CD4-positive, alpha-beta T cell treated with Interleukin-15 for 4 hours (primary cell): ENCODE measurements at regions not wholly inside any gene's neighbourhood (a gene's known extent, or its start where the extent isn't known, plus 50 kb on each side); places are given as distances from the start of the nearest gene placed in this dataset.
"Not testable (repeated sequence)": the region's sequence is repeated elsewhere in the genome, so short reads cannot be mapped to it uniquely, and the experiment has no call there.

Experiments
- DNase-seq: peaks from one replicate; pipeline ENCODE4 v3.0.0-alpha.2; 2020; ENCODE audit warnings: low spot score

GRCh38 chr6:105713474-105714118 lies 310.7 kb upstream of the PREP start:
- no peak for DNase-seq

- no peak for DNase-seq
Observed at GRCh38 chr6:105711216-105711615, 308.3 kb upstream of the PREP start.

GRCh38 chr6:105705608-105706007 lies 302.7 kb upstream of the PREP start:
- no peak for DNase-seq

GRCh38 chr6:105695461-105695860 lies 292.6 kb upstream of the PREP start:
- DNase-seq = no peak

GRCh38 chr6:105692613-105693215 lies 289.8 kb upstream of the PREP start:
- DNase-seq = no peak

GRCh38 chr6:105691971-105692370 lies 289.1 kb upstream of the PREP start:
- no peak for DNase-seq

GRCh38 chr6:105691081-105691480 lies 288.2 kb upstream of the PREP start:
- no peak for DNase-seq

GRCh38 chr6:105688573-105688972 lies 285.7 kb upstream of the PREP start:
- no peak for DNase-seq

GRCh38 chr6:105686793-105687192 lies 283.9 kb upstream of the PREP start:
- DNase-seq = not testable (repeated sequence)

GRCh38 chr6:105681061-105681460 lies 278.2 kb upstream of the PREP start:
- DNase-seq = no peak

GRCh38 chr6:105680131-105680530 lies 277.2 kb upstream of the PREP start:
- no peak for DNase-seq

- no peak for DNase-seq
Observed at GRCh38 chr6:105678516-105678915, 275.6 kb upstream of the PREP start.

GRCh38 chr6:105677671-105678475 lies 275.0 kb upstream of the PREP start:
- no peak for DNase-seq

- DNase-seq = no peak
Observed at GRCh38 chr6:105676857-105677256, 274.0 kb upstream of the PREP start.

GRCh38 chr6:105675715-105676397 lies 273.0 kb upstream of the PREP start:
- no peak for DNase-seq

GRCh38 chr6:105672856-105673538 lies 270.1 kb upstream of the PREP start:
- not testable (repeated sequence) for DNase-seq

- no peak for DNase-seq
Observed at GRCh38 chr6:105669232-105669631, 266.4 kb upstream of the PREP start.

- DNase-seq = no peak
Observed at GRCh38 chr6:105667056-105667455, 264.2 kb upstream of the PREP start.

GRCh38 chr6:105664931-105665330 lies 262.0 kb upstream of the PREP start:
- DNase-seq = no peak

- DNase-seq = no peak
Observed at GRCh38 chr6:105651969-105652368, 249.1 kb upstream of the PREP start.

- no peak for DNase-seq
Observed at GRCh38 chr6:105650347-105650746, 247.5 kb upstream of the PREP start.

GRCh38 chr6:105649192-105649591 lies 246.3 kb upstream of the PREP start:
- no peak for DNase-seq
